SK-N-SH (cell line): ENCODE measurements at regions not wholly inside any gene's neighbourhood (a gene's known extent, or its start where the extent isn't known, plus 50 kb on each side); places are given as distances from the start of the nearest gene placed in this dataset.
A peak's percentile ranks its signal among the peaks of the same experiment; 100 is the strongest.

Experiments
- CTCF ChIA-PET: fragments of 300-600, 350-600 bp; formaldehyde crosslinking; extraction: SDS; loops from one replicate; lab custom pipeline; 2021; lab: Yijun Ruan, JAX
- POLR2A ChIA-PET: fragments of 350-600 bp; sonication (Branson Sonifier 250); formaldehyde crosslinking; extraction: SDS; loops from one replicate; lab custom pipeline; 2020; ENCODE audit warnings: antibody characterized with exemption, inconsistent platforms; lab: Yijun Ruan, JAX
- DNase-seq: peaks from one replicate; pipeline ENCODE4 v3.0.0; 2012
- H2AFZ ChIP-seq: fragments of 200-600 bp; sonication (generic); 2 replicates; pipeline ENCODE4 v1.8.1; 2016; ENCODE audit warnings: antibody characterized with exemption, mild to moderate bottlenecking, low read depth
- H3F3A ChIP-seq: fragments of 200-600 bp; sonication (generic); replicated peaks from 2 replicates; pipeline ENCODE3; 2016; ENCODE audit warnings: antibody characterized with exemption, mild to moderate bottlenecking; ENCODE audit not compliant: insufficient read depth
- H3K27ac ChIP-seq, 2 experiments: fragments of 200-500 bp in 1 of 2; fragments of 200-600 bp in 1 of 2; sonication (Bioruptor generic) in 1 of 2; sonication (generic), shearing (Covaris generic) in 1 of 2; 2 replicates each; pipeline versions ENCODE4 v1.5.1 to v1.6.1; 2014 to 2016; ENCODE audit warnings: low read depth in 2 of 2, inconsistent platforms in 1 of 2, low read length in 1 of 2, mild to moderate bottlenecking in 1 of 2, mixed read lengths in 1 of 2
- H3K27me3 ChIP-seq: fragments of 200-600 bp; sonication (generic), shearing (Covaris generic); 2 replicates; pipeline ENCODE4 v1.6.1; 2016; ENCODE audit warnings: mixed run types; ENCODE audit not compliant: insufficient read depth
- H3K36me3 ChIP-seq, 2 experiments: fragments of 200-500 bp in 1 of 2; fragments of 200-600 bp in 1 of 2; sonication (Bioruptor generic) in 1 of 2; sonication (generic) in 1 of 2; replicated peaks in 1 of 2; 2 replicates each; pipeline versions ENCODE3 to v1.5.1; 2014 to 2016; ENCODE audit warnings: low read length in 1 of 2, mild to moderate bottlenecking in 1 of 2; ENCODE audit not compliant: insufficient read depth in 2 of 2, control insufficient read depth in 1 of 2
- H3K4me1 ChIP-seq, 2 experiments: fragments of 200-500 bp in 1 of 2; fragments of 200-600 bp in 1 of 2; sonication (Bioruptor generic) in 1 of 2; sonication (generic), shearing (Covaris generic) in 1 of 2; 2 replicates each; pipeline versions ENCODE4 v1.5.1 to v1.6.1; 2014 to 2016; ENCODE audit warnings: low read depth in 1 of 2, low read length in 1 of 2, mixed run types in 1 of 2; ENCODE audit not compliant: insufficient read depth in 2 of 2, control insufficient read depth in 1 of 2
- H3K4me2 ChIP-seq: fragments of 200-600 bp; sonication (generic), shearing (Covaris generic); 2 replicates; pipeline ENCODE4 v1.6.1; 2017; ENCODE audit warnings: mixed run types
- H3K4me3 ChIP-seq, 2 experiments: fragments of 200-500 bp in 1 of 2; fragments of 200-600 bp in 1 of 2; sonication (Bioruptor generic) in 1 of 2; sonication (generic), shearing (Covaris generic) in 1 of 2; 2 replicates each; pipeline versions ENCODE4 v1.5.1 to v1.8.1; 2014 to 2016; ENCODE audit warnings: low read depth in 2 of 2, inconsistent platforms in 1 of 2, low read length in 1 of 2, mild to moderate bottlenecking in 1 of 2, mixed read lengths in 1 of 2, moderate library complexity in 1 of 2
- H3K79me2 ChIP-seq: fragments of 200-600 bp; sonication (generic); 2 replicates; pipeline ENCODE4 v1.8.1; 2017; ENCODE audit warnings: mild to moderate bottlenecking; ENCODE audit not compliant: insufficient read depth
- H3K9ac ChIP-seq: fragments of 200-600 bp; sonication (generic); 2 replicates; pipeline ENCODE4 v1.6.1; 2017; ENCODE audit warnings: mixed run types
- H3K9me2 ChIP-seq: fragments of 200-600 bp; sonication (generic); 2 replicates; pipeline ENCODE4 v1.6.1; 2017; ENCODE audit warnings: mixed run types
- H3K9me3 ChIP-seq: fragments of 200-600 bp; sonication (generic); 2 replicates; pipeline ENCODE4 v1.6.1; 2017; ENCODE audit warnings: mixed run types, mild to moderate bottlenecking, moderate library complexity
- H4K20me1 ChIP-seq: fragments of 200-600 bp; sonication (generic); 2 replicates; pipeline ENCODE4 v1.6.1; 2017; ENCODE audit warnings: mild to moderate bottlenecking, mixed run types; ENCODE audit not compliant: insufficient read depth
- EP300 ChIP-seq, 2 experiments: IDR thresholded peaks; 2 replicates each; pipeline versions ENCODE4 v1.4.0 to v1.6.1; 2012; ENCODE audit warnings: borderline replicate concordance in 1 of 2, low read depth in 1 of 2, low read length in 1 of 2
- EZH2phosphoT487 ChIP-seq: fragments of 200-600 bp; sonication (generic); IDR thresholded peaks from 2 replicates; pipeline ENCODE4 v1.6.1; 2017; ENCODE audit warnings: low read depth, mixed run types, mild to moderate bottlenecking, antibody characterized with exemption, moderate library complexity, borderline replicate concordance
- FOSL2 ChIP-seq: IDR thresholded peaks from 2 replicates; pipeline ENCODE4 v1.4.0; 2012; ENCODE audit warnings: low read depth, mild to moderate bottlenecking, moderate library complexity, borderline replicate concordance
- FOXM1 ChIP-seq: IDR thresholded peaks from 2 replicates; pipeline ENCODE4 v1.4.0; 2012; ENCODE audit warnings: low read depth, mild to moderate bottlenecking
- GABPA ChIP-seq: IDR thresholded peaks from 2 replicates; pipeline ENCODE4 v1.4.0; 2012; ENCODE audit warnings: low read depth, mild to moderate bottlenecking
- GATA2 ChIP-seq: sonication (generic); formaldehyde crosslinking; IDR thresholded peaks from 2 replicates; pipeline ENCODE4 v1.5.0; 2020; ENCODE audit warnings: mild to moderate bottlenecking, missing genetic modification reagents
- JUND ChIP-seq: IDR thresholded peaks from 2 replicates; pipeline ENCODE4 v1.4.0; 2012
- MEF2A ChIP-seq: IDR thresholded peaks from 2 replicates; pipeline ENCODE4 v1.4.0; 2012; ENCODE audit warnings: low read depth, borderline replicate concordance
- MXI1 ChIP-seq: IDR thresholded peaks from 2 replicates; pipeline ENCODE4 v1.6.1; 2012; ENCODE audit warnings: mild to moderate bottlenecking, low read depth, low read length, improper control_type of control experiment
- NRF1 ChIP-seq: IDR thresholded peaks from 2 replicates; pipeline ENCODE4 v1.6.1; 2012; ENCODE audit warnings: low read depth, mild to moderate bottlenecking, low read length
- POLR2AphosphoS5 ChIP-seq: IDR thresholded peaks from 2 replicates; pipeline ENCODE4 v1.6.1; 2012; ENCODE audit warnings: low read depth, low read length
- RAD21 ChIP-seq: IDR thresholded peaks from 2 replicates; pipeline ENCODE4 v1.6.1; 2012; ENCODE audit warnings: mild to moderate bottlenecking, low read length
- RFX5 ChIP-seq: IDR thresholded peaks from 2 replicates; pipeline ENCODE4 v1.6.1; 2012; ENCODE audit warnings: mild to moderate bottlenecking, improper control_type of control experiment, low read length
- RXRA ChIP-seq: IDR thresholded peaks from 2 replicates; pipeline ENCODE4 v1.4.0; 2012; ENCODE audit warnings: low read depth, mild to moderate bottlenecking, borderline replicate concordance
- SIN3A ChIP-seq: IDR thresholded peaks from 2 replicates; pipeline ENCODE4 v1.6.1; 2012; ENCODE audit warnings: low read depth, mild to moderate bottlenecking, low read length, moderate library complexity, borderline replicate concordance
- SMC3 ChIP-seq: IDR thresholded peaks from 2 replicates; pipeline ENCODE4 v1.6.1; 2012; ENCODE audit warnings: low read depth, low read length, improper control_type of control experiment
- TAF1 ChIP-seq: IDR thresholded peaks from 2 replicates; pipeline ENCODE4 v1.6.1; 2012; ENCODE audit warnings: low read depth, mild to moderate bottlenecking, low read length, moderate library complexity, borderline replicate concordance
- TCF12 ChIP-seq: IDR thresholded peaks from 2 replicates; pipeline ENCODE4 v1.4.0; 2012
- TEAD4 ChIP-seq: IDR thresholded peaks from 2 replicates; pipeline ENCODE4 v1.4.0; 2012; ENCODE audit warnings: mild to moderate bottlenecking, borderline replicate concordance; ENCODE audit not compliant: insufficient read depth
- WGBS: methylation state at CpG from one replicate; pipeline ENCODE4 v1.1.6; 2017; ENCODE audit warnings: low lambda C conversion rate; 5-methylcytosine and 5-hydroxymethylcytosine counted together
- TF ChIP-seq, protein P1 (sequence below): IDR thresholded peaks from 2 replicates; pipeline ENCODE4; 2012
- TF ChIP-seq, protein P2 (sequence below): IDR thresholded peaks from 2 replicates; pipeline ENCODE4 v1.4.0; 2012; ENCODE audit warnings: low read depth, borderline replicate concordance

DNA sequence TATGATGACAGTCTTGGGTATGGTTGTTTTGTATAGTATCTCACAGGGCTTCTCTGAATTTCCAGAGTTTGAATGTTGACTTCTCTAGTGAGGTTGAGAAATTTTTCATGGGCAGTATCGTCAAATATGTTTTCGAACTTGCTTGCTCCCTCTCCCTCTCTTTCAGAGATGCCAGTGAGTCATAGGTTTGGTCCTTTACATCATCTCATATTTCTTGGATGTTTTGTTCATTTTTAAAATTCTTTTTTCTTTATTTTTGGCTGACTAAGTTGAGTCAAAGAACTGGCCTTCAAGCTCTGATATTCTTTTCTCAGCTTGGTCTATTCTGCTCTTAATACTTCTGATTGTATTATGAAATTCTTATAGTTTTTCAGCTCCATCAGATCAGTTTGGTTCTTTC lies 282.3 kb upstream of the NECTIN3 start:
- POLR2A ChIA-PET, result interaction anchor here (0.5 kb wide), 1 partner anchor 10 kb away, joined by 3 read pairs; no protein-coding TSS in a partner anchor
- Histone ChIP-seq H2AFZ (peak overlapping the region; percentile 44; the same call in 1 of the 2 replicates), H3K4me2 (no peak overlapping the region), H3K79me2 (no peaks in the 10 kb centered on the region), H3K4me1 (peaks cover 0 to 7% of the 10 kb centered on the region in 2 experiments; a peak in 2 of 4 replicates), H3K27me3 (no peaks in the 10 kb centered on the region), H3K4me3 (no peak overlapping the region), H3K9ac (no peak overlapping the region), H4K20me1 (no peaks in the 10 kb centered on the region), H3F3A (no peaks in the 10 kb centered on the region), H3K27ac (peak overlapping the region in 1 of 2 experiments; percentile 4; a peak in 1 of 4 replicates), H3K36me3 (no peaks in the 10 kb centered on the region), H3K9me2 (no peaks in the 10 kb centered on the region), H3K9me3 (no peaks in the 10 kb centered on the region)
- no peak for DNase-seq
- CTCF ChIA-PET, result interaction anchor here (0.6 to 1.3 kb wide), 4 partner anchors 12 to 291 kb away, joined by 3 to 4 read pairs (median 3); no protein-coding TSS in a partner anchor
- no peak for TF ChIP-seq RAD21
- no peak for TF ChIP-seq EZH2phosphoT487
- TF ChIP-seq TEAD4, result no peak
- no peak for TF ChIP-seq RXRA
- TF ChIP-seq, protein P1, sequence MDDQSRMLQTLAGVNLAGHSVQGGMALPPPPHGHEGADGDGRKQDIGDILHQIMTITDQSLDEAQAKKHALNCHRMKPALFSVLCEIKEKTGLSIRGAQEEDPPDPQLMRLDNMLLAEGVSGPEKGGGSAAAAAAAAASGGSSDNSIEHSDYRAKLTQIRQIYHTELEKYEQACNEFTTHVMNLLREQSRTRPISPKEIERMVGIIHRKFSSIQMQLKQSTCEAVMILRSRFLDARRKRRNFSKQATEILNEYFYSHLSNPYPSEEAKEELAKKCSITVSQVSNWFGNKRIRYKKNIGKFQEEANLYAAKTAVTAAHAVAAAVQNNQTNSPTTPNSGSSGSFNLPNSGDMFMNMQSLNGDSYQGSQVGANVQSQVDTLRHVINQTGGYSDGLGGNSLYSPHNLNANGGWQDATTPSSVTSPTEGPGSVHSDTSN, result no peak
- TF ChIP-seq SMC3, result no peak
- no peak for TF ChIP-seq TAF1
- TF ChIP-seq JUND, result peak; percentile 17; the same call in 1 of the 2 replicates
- no peak for TF ChIP-seq TCF12
- TF ChIP-seq GATA2 (CRISPR knock-in tag), result no peak
- TF ChIP-seq MEF2A, result no peak
- no peak for TF ChIP-seq SIN3A
- TF ChIP-seq FOSL2, result peak; percentile 30; the same call in 1 of the 2 replicates
- no peak for TF ChIP-seq GABPA
- TF ChIP-seq RFX5, result no peak
- TF ChIP-seq POLR2AphosphoS5, result no peak
- no peak for TF ChIP-seq NRF1
- no peak for TF ChIP-seq FOXM1
- peak in 1 of 2 experiments; percentile 21; a peak in 1 of 4 replicates for TF ChIP-seq EP300 (IDR thresholded peaks at IDR 0.05; ENCODE audit: borderline replicate concordance in 1 of 2, low read depth in 1 of 2, low read length in 1 of 2)
- WGBS, result 82% methylated on average over 2 of the region's 2 CpGs

DNA sequence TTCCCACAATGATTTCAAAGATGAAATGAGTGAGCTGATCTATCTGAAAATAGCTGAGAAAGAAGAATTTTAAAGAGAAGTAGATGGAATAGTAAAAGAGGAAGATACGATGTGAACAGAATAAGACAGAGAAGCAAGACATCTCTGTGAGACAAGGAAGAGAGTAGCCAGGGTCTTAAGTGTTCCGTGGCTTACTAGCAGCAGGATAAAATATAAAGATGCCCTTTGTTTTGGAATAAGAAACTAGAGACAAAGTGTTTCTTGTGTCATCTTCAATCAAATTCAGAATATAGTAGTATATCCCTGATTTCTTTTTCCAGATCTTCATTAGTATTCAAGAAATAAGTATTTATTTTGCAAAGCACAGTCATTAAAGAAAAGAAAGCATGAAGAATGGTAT lies 281.0 kb upstream of the NECTIN3 start:
- ChIA-PET CTCF (interaction anchor here (1.3 kb wide), 1 partner anchor 13 kb away, joined by 4 read pairs; no protein-coding TSS in a partner anchor), POLR2A (no interaction called here)
- 83% methylated on average over 2 of the region's 2 CpGs for WGBS
- no peak overlapping the region for H3K27ac ChIP-seq
- no peaks in the 10 kb centered on the region for H4K20me1 ChIP-seq
- H3K36me3 ChIP-seq, result no peaks in the 10 kb centered on the region
- H3K9me3 ChIP-seq, result no peaks in the 10 kb centered on the region
- no peak for DNase-seq
- H3K27me3 ChIP-seq, result no peaks in the 10 kb centered on the region
- H3F3A ChIP-seq, result no peaks in the 10 kb centered on the region
- no peak overlapping the region for H3K4me3 ChIP-seq
- no peak overlapping the region for H3K9ac ChIP-seq
- peaks cover 0 to 7% of the 10 kb centered on the region in 2 experiments; a peak in 3 of 4 replicates for H3K4me1 ChIP-seq
- no peak overlapping the region for H2AFZ ChIP-seq
- no peak overlapping the region for H3K4me2 ChIP-seq
- TF ChIP-seq, protein P2, sequence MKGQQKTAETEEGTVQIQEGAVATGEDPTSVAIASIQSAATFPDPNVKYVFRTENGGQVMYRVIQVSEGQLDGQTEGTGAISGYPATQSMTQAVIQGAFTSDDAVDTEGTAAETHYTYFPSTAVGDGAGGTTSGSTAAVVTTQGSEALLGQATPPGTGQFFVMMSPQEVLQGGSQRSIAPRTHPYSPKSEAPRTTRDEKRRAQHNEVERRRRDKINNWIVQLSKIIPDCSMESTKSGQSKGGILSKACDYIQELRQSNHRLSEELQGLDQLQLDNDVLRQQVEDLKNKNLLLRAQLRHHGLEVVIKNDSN, result no peak
- TF ChIP-seq MXI1 (no peak), GATA2 (CRISPR knock-in tag) (no peak), RXRA (no peak)
- no peaks in the 10 kb centered on the region for H3K79me2 ChIP-seq
- H3K9me2 ChIP-seq, result no peaks in the 10 kb centered on the region
